ENCODE measurements at regions not wholly inside any gene's neighbourhood (a gene's known extent, or its start where the extent isn't known, plus 50 kb on each side); places are given as distances from the start of the nearest gene placed in this dataset.
"Not testable (repeated sequence)": the region's sequence is repeated elsewhere in the genome, so short reads cannot be mapped to it uniquely, and the experiment has no call there.

GRCh38 chr2:64814007-64814406 is 160.3 kb upstream of the SERTAD2 start (continued):
- TF ChIP-seq, protein P1, sequence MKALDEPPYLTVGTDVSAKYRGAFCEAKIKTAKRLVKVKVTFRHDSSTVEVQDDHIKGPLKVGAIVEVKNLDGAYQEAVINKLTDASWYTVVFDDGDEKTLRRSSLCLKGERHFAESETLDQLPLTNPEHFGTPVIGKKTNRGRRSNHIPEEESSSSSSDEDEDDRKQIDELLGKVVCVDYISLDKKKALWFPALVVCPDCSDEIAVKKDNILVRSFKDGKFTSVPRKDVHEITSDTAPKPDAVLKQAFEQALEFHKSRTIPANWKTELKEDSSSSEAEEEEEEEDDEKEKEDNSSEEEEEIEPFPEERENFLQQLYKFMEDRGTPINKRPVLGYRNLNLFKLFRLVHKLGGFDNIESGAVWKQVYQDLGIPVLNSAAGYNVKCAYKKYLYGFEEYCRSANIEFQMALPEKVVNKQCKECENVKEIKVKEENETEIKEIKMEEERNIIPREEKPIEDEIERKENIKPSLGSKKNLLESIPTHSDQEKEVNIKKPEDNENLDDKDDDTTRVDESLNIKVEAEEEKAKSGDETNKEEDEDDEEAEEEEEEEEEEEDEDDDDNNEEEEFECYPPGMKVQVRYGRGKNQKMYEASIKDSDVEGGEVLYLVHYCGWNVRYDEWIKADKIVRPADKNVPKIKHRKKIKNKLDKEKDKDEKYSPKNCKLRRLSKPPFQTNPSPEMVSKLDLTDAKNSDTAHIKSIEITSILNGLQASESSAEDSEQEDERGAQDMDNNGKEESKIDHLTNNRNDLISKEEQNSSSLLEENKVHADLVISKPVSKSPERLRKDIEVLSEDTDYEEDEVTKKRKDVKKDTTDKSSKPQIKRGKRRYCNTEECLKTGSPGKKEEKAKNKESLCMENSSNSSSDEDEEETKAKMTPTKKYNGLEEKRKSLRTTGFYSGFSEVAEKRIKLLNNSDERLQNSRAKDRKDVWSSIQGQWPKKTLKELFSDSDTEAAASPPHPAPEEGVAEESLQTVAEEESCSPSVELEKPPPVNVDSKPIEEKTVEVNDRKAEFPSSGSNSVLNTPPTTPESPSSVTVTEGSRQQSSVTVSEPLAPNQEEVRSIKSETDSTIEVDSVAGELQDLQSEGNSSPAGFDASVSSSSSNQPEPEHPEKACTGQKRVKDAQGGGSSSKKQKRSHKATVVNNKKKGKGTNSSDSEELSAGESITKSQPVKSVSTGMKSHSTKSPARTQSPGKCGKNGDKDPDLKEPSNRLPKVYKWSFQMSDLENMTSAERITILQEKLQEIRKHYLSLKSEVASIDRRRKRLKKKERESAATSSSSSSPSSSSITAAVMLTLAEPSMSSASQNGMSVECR (CRISPR knock-in tag; IDR thresholded peaks at IDR 0.05; ENCODE audit: borderline replicate concordance) = no peak
- TF ChIP-seq SMAD3 (CRISPR knock-in tag; IDR thresholded peaks at IDR 0.05; ENCODE audit: borderline replicate concordance) (no peak), NFE2L1 (CRISPR knock-in tag; IDR thresholded peaks at IDR 0.05) (no peak), ATF3 (CRISPR knock-in tag; conservative IDR thresholded peaks at IDR 0.05) (no peak)
- TF ChIP-seq, protein P2, sequence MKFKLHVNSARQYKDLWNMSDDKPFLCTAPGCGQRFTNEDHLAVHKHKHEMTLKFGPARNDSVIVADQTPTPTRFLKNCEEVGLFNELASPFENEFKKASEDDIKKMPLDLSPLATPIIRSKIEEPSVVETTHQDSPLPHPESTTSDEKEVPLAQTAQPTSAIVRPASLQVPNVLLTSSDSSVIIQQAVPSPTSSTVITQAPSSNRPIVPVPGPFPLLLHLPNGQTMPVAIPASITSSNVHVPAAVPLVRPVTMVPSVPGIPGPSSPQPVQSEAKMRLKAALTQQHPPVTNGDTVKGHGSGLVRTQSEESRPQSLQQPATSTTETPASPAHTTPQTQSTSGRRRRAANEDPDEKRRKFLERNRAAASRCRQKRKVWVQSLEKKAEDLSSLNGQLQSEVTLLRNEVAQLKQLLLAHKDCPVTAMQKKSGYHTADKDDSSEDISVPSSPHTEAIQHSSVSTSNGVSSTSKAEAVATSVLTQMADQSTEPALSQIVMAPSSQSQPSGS (CRISPR knock-in tag; IDR thresholded peaks at IDR 0.05; ENCODE audit: borderline replicate concordance, low read depth) = no peak

GRCh38 chr2:64816526-64816925 is 162.8 kb upstream of the SERTAD2 start:
- ATAC-seq; H3K36me3 Mint-ChIP-seq; H3K27me3 Mint-ChIP-seq (ENCODE audit: low read depth); POLR2A ChIA-PET; H3K9me3 Mint-ChIP-seq; H3K4me3 Mint-ChIP-seq; H3K4me1 Mint-ChIP-seq; H3K27ac Mint-ChIP-seq; DNase-seq (ENCODE audit: low spot score): not testable (repeated sequence)
- CTCF ChIA-PET = interaction anchor here (1.2 kb wide), 1 partner anchor 15 kb away, joined by 3 read pairs; no protein-coding TSS in a partner anchor

GRCh38 chr2:64817453-64817852 is 163.7 kb upstream of the SERTAD2 start:
- no peak overlapping the region for H3K4me3 Mint-ChIP-seq
- H3K27me3 Mint-ChIP-seq (ENCODE audit: low read depth) = peaks cover 3% of the 10 kb centered on the region
- ATAC-seq = no peak
- no peaks in the 10 kb centered on the region for H3K36me3 Mint-ChIP-seq
- peaks cover 3% of the 10 kb centered on the region for H3K9me3 Mint-ChIP-seq
- POLR2A ChIA-PET = no interaction called here
- 0 out of 2 replicates have a peak, but pooled peaks cover 2% of the 10 kb centered on the region for H3K4me1 Mint-ChIP-seq
- no peak overlapping the region for H3K27ac Mint-ChIP-seq
- DNase-seq (ENCODE audit: low spot score) = no peak
- CTCF ChIA-PET = no interaction called here
- TF ChIP-seq ZNF121 (CRISPR knock-in tag; IDR thresholded peaks at IDR 0.05) (peak; percentile 90), E2F4 (CRISPR knock-in tag; IDR thresholded peaks at IDR 0.05; ENCODE audit: borderline replicate concordance, low read depth) (no peak), GTF2I (CRISPR knock-in tag; conservative IDR thresholded peaks at IDR 0.05) (no peak)

- ATAC-seq (no peak), DNase-seq (ENCODE audit: low spot score) (no peak)
- ChIA-PET POLR2A (no interaction called here), CTCF (interaction anchor here (1.0 kb wide), 1 partner anchor 13 kb away, joined by 3 read pairs; no protein-coding TSS in a partner anchor)
- H3K27me3 Mint-ChIP-seq (ENCODE audit: low read depth) = peaks cover 4% of the 10 kb centered on the region
- peaks cover 6% of the 10 kb centered on the region for H3K9me3 Mint-ChIP-seq
- no peak overlapping the region for H3K4me3 Mint-ChIP-seq
- no peak overlapping the region for H3K27ac Mint-ChIP-seq
- peaks cover 12% of the 10 kb centered on the region for H3K4me1 Mint-ChIP-seq
- H3K36me3 Mint-ChIP-seq = no peaks in the 10 kb centered on the region
- TF ChIP-seq, protein P3, sequence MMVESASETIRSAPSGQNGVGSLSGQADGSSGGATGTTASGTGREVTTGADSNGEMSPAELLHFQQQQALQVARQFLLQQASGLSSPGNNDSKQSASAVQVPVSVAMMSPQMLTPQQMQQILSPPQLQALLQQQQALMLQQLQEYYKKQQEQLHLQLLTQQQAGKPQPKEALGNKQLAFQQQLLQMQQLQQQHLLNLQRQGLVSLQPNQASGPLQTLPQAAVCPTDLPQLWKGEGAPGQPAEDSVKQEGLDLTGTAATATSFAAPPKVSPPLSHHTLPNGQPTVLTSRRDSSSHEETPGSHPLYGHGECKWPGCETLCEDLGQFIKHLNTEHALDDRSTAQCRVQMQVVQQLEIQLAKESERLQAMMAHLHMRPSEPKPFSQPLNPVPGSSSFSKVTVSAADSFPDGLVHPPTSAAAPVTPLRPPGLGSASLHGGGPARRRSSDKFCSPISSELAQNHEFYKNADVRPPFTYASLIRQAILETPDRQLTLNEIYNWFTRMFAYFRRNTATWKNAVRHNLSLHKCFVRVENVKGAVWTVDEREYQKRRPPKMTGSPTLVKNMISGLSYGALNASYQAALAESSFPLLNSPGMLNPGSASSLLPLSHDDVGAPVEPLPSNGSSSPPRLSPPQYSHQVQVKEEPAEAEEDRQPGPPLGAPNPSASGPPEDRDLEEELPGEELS (CRISPR knock-in tag; IDR thresholded peaks at IDR 0.05) = no peak
- TF ChIP-seq NR3C1 (CRISPR knock-in tag; conservative IDR thresholded peaks at IDR 0.05; ENCODE audit: low read depth) (no peak), ZSCAN18 (CRISPR knock-in tag; IDR thresholded peaks at IDR 0.05) (no peak), E2F1 (CRISPR knock-in tag; IDR thresholded peaks at IDR 0.05) (no peak), ZBTB21 (CRISPR knock-in tag; IDR thresholded peaks at IDR 0.05; ENCODE audit: borderline replicate concordance) (no peak), E2F5 (CRISPR knock-in tag; IDR thresholded peaks at IDR 0.05) (no peak), FOXP1 (CRISPR knock-in tag; IDR thresholded peaks at IDR 0.05; ENCODE audit: borderline replicate concordance) (no peak)
- TF ChIP-seq, protein P4, sequence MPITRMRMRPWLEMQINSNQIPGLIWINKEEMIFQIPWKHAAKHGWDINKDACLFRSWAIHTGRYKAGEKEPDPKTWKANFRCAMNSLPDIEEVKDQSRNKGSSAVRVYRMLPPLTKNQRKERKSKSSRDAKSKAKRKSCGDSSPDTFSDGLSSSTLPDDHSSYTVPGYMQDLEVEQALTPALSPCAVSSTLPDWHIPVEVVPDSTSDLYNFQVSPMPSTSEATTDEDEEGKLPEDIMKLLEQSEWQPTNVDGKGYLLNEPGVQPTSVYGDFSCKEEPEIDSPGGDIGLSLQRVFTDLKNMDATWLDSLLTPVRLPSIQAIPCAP (CRISPR knock-in tag; IDR thresholded peaks at IDR 0.05) = no peak
These were observed 164.9 kb upstream of the SERTAD2 start for GRCh38 chr2:64818664-64819060.

Data from WTC11 (cell line).